HEK293T (cell line): ENCODE measurements at regions not wholly inside any gene's neighbourhood (a gene's known extent, or its start where the extent isn't known, plus 50 kb on each side); places are given as distances from the start of the nearest gene placed in this dataset.

Source experiments
- FOXA1 ChIP-seq: fragments of 450-650 bp; IDR thresholded peaks from 2 replicates; pipeline ENCODE4 v1.6.1; 2016; ENCODE audit warnings: mild to moderate bottlenecking
- FOXK2 ChIP-seq: fragments of 450-650 bp; IDR thresholded peaks from 2 replicates; pipeline ENCODE4 v1.6.1; 2016; ENCODE audit warnings: mild to moderate bottlenecking
- HDGF ChIP-seq: fragments of 450-650 bp; IDR thresholded peaks from 2 replicates; pipeline ENCODE4 v1.6.1; 2017; ENCODE audit warnings: antibody characterized with exemption, borderline replicate concordance
- L3MBTL2 ChIP-seq: fragments of 450-650 bp; conservative IDR thresholded peaks from 2 replicates; pipeline ENCODE4 v1.6.1; 2016; ENCODE audit warnings: mild to moderate bottlenecking
- NFRKB ChIP-seq: fragments of 450-650 bp; IDR thresholded peaks from 2 replicates; pipeline ENCODE4 v1.6.1; 2016; ENCODE audit warnings: mild to moderate bottlenecking, moderate library complexity
- SP1 ChIP-seq: fragments of 450-650 bp; IDR thresholded peaks from 2 replicates; pipeline ENCODE4 v1.6.1; 2017

GRCh38 chr17:17406225-17406624 lies 70.6 kb upstream of the MED9 start:
- TF ChIP-seq SP1 (no peak), FOXK2 (no peak), FOXA1 (no peak), HDGF (no peak), NFRKB (no peak), L3MBTL2 (no peak)
